ENCODE measurements at regions not wholly inside any gene's neighbourhood (a gene's known extent, or its start where the extent isn't known, plus 50 kb on each side); places are given as distances from the start of the nearest gene placed in this dataset.

DNA sequence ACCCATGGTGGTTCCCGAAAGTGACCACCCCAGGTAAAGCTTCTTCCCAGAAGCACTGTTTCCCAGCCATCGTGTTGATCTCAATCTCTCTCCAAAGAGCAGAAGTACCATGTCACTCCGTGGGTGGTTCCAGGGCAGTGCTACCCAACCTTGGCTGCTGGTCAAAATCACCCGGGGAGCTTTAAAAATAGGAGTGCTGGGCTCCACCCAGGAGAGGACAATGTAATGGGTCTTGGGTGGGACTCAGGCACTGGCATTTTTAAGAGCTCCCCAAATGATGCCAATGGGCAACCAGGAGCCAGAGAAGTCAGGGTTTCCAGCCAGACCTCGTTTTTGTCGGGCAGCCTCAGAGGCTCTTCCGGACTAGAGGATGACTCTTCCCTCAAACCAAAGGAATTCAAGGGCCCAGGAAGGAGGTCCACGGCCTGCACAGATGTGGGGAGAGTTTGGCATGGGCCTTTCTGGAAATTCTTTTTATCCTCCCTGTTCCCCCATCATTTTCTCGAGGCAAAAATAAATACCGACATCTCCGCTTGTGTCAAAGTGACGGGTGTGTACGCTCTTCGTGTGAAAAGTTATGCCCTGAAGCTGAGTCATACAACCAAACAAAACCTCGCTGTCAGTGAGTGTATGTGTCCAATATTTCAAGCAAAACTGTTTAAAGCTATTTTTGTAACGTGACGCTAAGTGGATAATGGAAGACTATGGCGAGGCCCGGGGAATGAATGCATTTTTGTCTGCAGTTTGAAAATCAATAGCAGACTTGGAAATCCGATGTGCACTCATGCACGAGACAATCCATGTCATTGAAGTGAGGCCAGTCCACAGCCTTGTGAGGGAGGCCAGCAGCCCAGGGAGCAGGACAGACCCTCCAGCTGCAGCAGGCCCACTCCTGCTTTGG lies 364.1 kb downstream of the FOXL1 start:
- Histone ChIP-seq H3K4me1 (ENCODE audit: control insufficient read depth in 2 of 2, insufficient read depth in 2 of 2, low read length in 2 of 2) (no peaks in the 10 kb centered on the region), H3K4me3 (ENCODE audit: low read length in 2 of 2) (no peak overlapping the region), H3K27ac (ENCODE audit: low read depth in 2 of 2, low read length in 2 of 2) (no peak overlapping the region), H3K9me3 (ENCODE audit: control insufficient read depth in 2 of 2, low read length in 2 of 2) (peaks cover 2 to 5% of the 10 kb centered on the region in 2 donors), H3K27me3 (ENCODE audit: control insufficient read depth in 2 of 2, insufficient read depth in 2 of 2, low read length in 2 of 2) (no peaks in the 10 kb centered on the region), H3K9ac (ENCODE audit: low read depth in 1 of 2, low read length in 2 of 2) (no peak overlapping the region), H3K36me3 (ENCODE audit: control insufficient read depth in 2 of 2, insufficient read depth in 2 of 2, low read length in 2 of 2) (no peaks in the 10 kb centered on the region)

DNA sequence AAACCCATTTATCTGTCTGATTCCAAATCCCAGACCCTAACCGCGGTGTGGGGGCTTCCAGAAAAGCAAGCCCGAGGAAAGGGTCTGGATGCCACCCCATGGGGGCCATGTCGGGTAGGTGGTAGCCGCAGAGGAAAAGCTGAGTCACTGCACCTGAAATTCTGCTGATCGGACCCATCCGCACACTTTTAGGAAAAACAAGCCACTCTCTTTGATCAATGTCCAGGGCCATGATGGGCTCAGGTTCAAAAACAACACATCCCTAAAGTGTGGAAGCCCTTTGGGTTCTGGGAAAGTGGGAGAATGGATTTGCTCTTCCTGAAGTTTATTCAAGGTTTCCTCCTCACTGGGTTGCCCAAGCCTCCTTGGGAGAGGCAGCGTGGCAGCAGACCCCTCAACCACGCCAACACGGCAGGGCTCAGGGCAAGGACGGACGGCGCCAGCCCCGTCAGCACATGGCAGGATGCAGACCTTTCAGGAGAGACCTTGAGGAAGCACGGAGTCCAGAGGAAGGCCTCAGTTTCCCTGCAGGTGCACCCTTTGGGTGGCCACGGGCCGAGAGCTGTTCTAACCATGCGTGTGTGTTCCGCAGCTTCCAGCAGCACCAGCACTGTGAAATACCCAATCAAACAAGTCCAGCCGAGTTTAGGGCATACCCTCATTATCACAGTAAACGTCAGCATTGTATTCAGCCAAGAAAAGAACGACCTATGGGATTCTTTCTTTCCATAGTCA lies 367.0 kb downstream of the FOXL1 start:
- Histone ChIP-seq H3K4me3 (ENCODE audit: low read length in 2 of 2) (no peak overlapping the region), H3K4me1 (ENCODE audit: control insufficient read depth in 2 of 2, insufficient read depth in 2 of 2, low read length in 2 of 2) (no peaks in the 10 kb centered on the region), H3K36me3 (ENCODE audit: control insufficient read depth in 2 of 2, insufficient read depth in 2 of 2, low read length in 2 of 2) (no peaks in the 10 kb centered on the region), H3K27me3 (ENCODE audit: control insufficient read depth in 2 of 2, insufficient read depth in 2 of 2, low read length in 2 of 2) (peaks cover 0 to 2% of the 10 kb centered on the region in 2 donors), H3K27ac (ENCODE audit: low read depth in 2 of 2, low read length in 2 of 2) (no peak overlapping the region), H3K9me3 (ENCODE audit: control insufficient read depth in 2 of 2, low read length in 2 of 2) (peaks cover 0 to 2% of the 10 kb centered on the region in 2 donors), H3K9ac (ENCODE audit: low read depth in 1 of 2, low read length in 2 of 2) (no peak overlapping the region)

DNA sequence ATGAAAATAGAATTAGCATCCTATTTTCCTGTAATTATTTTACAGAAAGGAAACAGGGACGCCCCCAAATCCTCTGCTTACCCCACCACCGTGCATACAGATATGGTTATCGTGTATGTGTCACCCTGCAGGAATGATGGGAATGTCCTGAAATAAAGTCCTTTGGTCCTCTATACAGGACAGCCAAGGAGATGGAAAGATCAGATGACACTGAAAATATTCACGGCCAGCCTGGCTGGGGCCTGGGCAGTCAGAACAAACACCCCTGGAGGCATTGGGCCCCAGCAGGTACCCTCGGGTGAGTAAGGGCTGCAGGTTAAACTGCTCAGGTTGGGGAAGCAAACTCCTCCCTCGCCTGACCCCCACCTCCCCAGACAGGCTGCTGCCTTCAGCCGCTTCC lies 368.0 kb downstream of the FOXL1 start:
- peaks cover 0 to 2% of the 10 kb centered on the region in 2 donors for H3K27me3 ChIP-seq (ENCODE audit: control insufficient read depth in 2 of 2, insufficient read depth in 2 of 2, low read length in 2 of 2)

DNA sequence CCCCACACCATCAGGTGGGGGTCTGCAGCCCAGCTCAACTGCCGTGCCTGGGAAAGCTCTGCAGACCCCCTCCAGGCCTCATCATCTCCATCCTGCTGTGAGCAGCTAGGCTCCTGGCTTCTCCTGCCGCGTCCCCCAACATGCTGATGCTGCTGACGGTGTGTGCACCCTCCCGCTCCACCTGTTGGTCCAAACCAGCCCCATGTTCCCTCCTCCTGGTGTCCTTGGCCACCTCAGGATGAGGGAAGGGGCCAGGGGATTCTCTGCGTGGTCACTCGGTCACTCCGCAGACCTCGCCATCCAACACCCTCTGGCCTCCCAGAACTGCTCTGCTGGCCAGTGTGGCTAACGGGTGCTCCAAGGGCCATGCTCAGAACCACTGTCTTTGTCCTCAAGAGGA lies 368.6 kb downstream of the FOXL1 start:
- no peak overlapping the region for H3K9ac ChIP-seq (ENCODE audit: low read depth in 1 of 2, low read length in 2 of 2)
- no peak overlapping the region for H3K4me3 ChIP-seq (ENCODE audit: low read length in 2 of 2)
- no peaks in the 10 kb centered on the region for H3K4me1 ChIP-seq (ENCODE audit: control insufficient read depth in 2 of 2, insufficient read depth in 2 of 2, low read length in 2 of 2)
- H3K27me3 ChIP-seq (ENCODE audit: control insufficient read depth in 2 of 2, insufficient read depth in 2 of 2, low read length in 2 of 2) = peaks cover 0 to 2% of the 10 kb centered on the region in 2 donors
- H3K9me3 ChIP-seq (ENCODE audit: control insufficient read depth in 2 of 2, low read length in 2 of 2) = no peaks in the 10 kb centered on the region
- no peaks in the 10 kb centered on the region for H3K36me3 ChIP-seq (ENCODE audit: control insufficient read depth in 2 of 2, insufficient read depth in 2 of 2, low read length in 2 of 2)
- no peak overlapping the region for H3K27ac ChIP-seq (ENCODE audit: low read depth in 2 of 2, low read length in 2 of 2)

More for the DNA sequence above, 368.0 kb downstream of the FOXL1 start:
- H3K9me3 ChIP-seq (ENCODE audit: control insufficient read depth in 2 of 2, low read length in 2 of 2) = no peaks in the 10 kb centered on the region
- H3K4me1 ChIP-seq (ENCODE audit: control insufficient read depth in 2 of 2, insufficient read depth in 2 of 2, low read length in 2 of 2) = no peaks in the 10 kb centered on the region
- no peaks in the 10 kb centered on the region for H3K36me3 ChIP-seq (ENCODE audit: control insufficient read depth in 2 of 2, insufficient read depth in 2 of 2, low read length in 2 of 2)
- H3K4me3 ChIP-seq (ENCODE audit: low read length in 2 of 2) = no peak overlapping the region
- no peak overlapping the region for H3K9ac ChIP-seq (ENCODE audit: low read depth in 1 of 2, low read length in 2 of 2)
- H3K27ac ChIP-seq (ENCODE audit: low read depth in 2 of 2, low read length in 2 of 2) = no peak overlapping the region

DNA sequence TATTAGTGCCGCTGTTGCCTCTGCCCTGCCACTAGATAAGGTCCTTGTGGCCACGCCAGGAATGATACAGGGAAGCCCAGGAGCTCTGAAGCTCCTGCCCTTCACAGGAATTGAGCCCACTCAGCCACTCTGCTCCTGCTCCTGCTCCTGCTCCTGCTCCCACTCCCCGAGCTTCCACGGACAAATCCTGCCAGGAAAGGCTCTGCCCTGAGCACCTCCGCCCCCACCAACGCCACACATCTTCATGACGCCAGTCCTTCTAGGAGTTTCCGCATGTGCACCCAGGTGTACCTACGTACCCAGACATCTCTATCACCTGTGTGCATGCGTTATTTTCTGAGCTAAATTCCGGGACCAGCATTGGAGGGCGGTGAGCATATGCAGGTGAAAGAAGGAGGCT lies 369.1 kb downstream of the C16orf95 start:
- Histone ChIP-seq H3K27me3 (ENCODE audit: control insufficient read depth in 2 of 2, insufficient read depth in 2 of 2, low read length in 2 of 2) (peaks cover 0 to 2% of the 10 kb centered on the region in 2 donors), H3K9ac (ENCODE audit: low read depth in 1 of 2, low read length in 2 of 2) (no peak overlapping the region), H3K27ac (ENCODE audit: low read depth in 2 of 2, low read length in 2 of 2) (no peak overlapping the region), H3K36me3 (ENCODE audit: control insufficient read depth in 2 of 2, insufficient read depth in 2 of 2, low read length in 2 of 2) (no peaks in the 10 kb centered on the region), H3K9me3 (ENCODE audit: control insufficient read depth in 2 of 2, low read length in 2 of 2) (no peaks in the 10 kb centered on the region), H3K4me1 (ENCODE audit: control insufficient read depth in 2 of 2, insufficient read depth in 2 of 2, low read length in 2 of 2) (no peaks in the 10 kb centered on the region), H3K4me3 (ENCODE audit: low read length in 2 of 2) (no peak overlapping the region)

DNA sequence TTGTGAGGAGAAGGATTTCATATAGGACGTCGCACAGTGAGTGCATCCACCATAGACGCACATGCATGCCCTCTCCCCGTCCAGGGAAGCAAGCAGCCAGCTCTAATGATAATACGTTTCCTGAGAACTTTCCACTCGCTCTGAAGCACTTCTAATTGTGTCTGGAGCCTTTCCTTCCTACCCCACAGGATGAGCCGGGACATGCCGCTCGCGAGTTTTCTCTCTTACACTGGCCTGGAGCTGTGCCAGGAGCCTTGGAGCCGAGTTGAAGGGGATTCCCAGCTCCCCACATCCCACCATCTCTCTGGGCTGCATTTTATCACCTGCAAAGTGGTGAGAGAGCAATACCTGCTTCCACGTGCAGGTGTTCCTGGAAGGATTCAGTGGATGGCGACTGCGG lies 368.1 kb downstream of the C16orf95 start:
- Histone ChIP-seq H3K36me3 (ENCODE audit: control insufficient read depth in 2 of 2, insufficient read depth in 2 of 2, low read length in 2 of 2) (no peaks in the 10 kb centered on the region), H3K9ac (ENCODE audit: low read depth in 1 of 2, low read length in 2 of 2) (no peak overlapping the region), H3K9me3 (ENCODE audit: control insufficient read depth in 2 of 2, low read length in 2 of 2) (no peaks in the 10 kb centered on the region), H3K4me3 (ENCODE audit: low read length in 2 of 2) (no peak overlapping the region), H3K27me3 (ENCODE audit: control insufficient read depth in 2 of 2, insufficient read depth in 2 of 2, low read length in 2 of 2) (peaks cover 0 to 2% of the 10 kb centered on the region in 2 donors), H3K27ac (ENCODE audit: low read depth in 2 of 2, low read length in 2 of 2) (no peak overlapping the region), H3K4me1 (ENCODE audit: control insufficient read depth in 2 of 2, insufficient read depth in 2 of 2, low read length in 2 of 2) (no peaks in the 10 kb centered on the region)

DNA sequence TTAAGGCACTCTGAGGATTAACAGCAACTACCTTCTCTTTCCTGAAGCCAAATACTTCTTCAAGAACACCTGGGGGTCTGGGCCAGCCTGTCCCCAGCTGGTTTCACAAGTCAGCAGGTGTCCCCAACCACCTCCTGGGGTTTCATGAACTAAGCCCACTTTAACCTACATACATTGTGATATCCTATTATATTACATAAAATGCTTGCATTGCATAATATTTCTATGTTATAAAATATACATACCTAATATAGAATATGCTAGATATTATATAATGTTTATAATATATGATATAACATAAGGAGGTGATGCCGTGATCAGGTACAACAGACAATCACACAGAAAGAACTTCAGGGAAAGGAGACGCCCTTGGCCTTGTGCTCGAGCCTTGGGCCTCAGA lies 367.6 kb downstream of the C16orf95 start:
- H3K27ac ChIP-seq (ENCODE audit: low read depth in 2 of 2, low read length in 2 of 2) = no peak overlapping the region
- no peaks in the 10 kb centered on the region for H3K36me3 ChIP-seq (ENCODE audit: control insufficient read depth in 2 of 2, insufficient read depth in 2 of 2, low read length in 2 of 2)
- peaks cover 0 to 2% of the 10 kb centered on the region in 2 donors for H3K27me3 ChIP-seq (ENCODE audit: control insufficient read depth in 2 of 2, insufficient read depth in 2 of 2, low read length in 2 of 2)
- H3K9ac ChIP-seq (ENCODE audit: low read depth in 1 of 2, low read length in 2 of 2) = no peak overlapping the region
- H3K4me3 ChIP-seq (ENCODE audit: low read length in 2 of 2) = no peak overlapping the region
- H3K4me1 ChIP-seq (ENCODE audit: control insufficient read depth in 2 of 2, insufficient read depth in 2 of 2, low read length in 2 of 2) = no peaks in the 10 kb centered on the region
- no peaks in the 10 kb centered on the region for H3K9me3 ChIP-seq (ENCODE audit: control insufficient read depth in 2 of 2, low read length in 2 of 2)

DNA sequence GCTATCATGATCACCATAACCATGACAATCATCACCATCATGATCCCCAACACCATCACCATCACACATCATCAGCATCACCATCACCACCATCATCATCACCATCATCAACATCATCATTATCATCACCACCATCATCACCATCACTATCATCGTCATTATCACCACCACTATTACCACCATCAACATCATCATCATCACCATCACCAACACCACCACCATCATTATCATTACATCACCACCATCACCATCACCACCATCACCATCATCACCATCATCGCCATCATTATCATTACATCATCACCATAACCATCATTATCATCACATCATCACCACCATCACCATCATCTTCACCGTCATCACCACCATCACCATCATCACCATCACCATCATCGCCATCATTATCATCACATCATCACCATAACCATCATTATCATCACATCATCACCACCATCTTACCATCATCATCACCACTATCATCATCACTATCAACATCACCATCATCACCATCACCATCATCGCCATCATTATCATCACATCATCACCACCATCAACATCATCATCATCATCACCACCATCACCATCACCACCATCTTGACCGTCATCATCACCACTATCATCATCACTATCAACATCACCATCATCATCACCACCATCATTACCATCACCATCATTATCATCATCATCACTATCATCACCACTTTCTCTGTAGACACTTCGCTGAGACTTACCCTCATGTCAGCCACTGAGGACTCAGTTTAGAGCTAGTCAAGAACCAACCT lies 366.0 kb downstream of the C16orf95 start:
- H3K9ac ChIP-seq (ENCODE audit: low read depth in 1 of 2, low read length in 2 of 2) = no peak overlapping the region
- H3K9me3 ChIP-seq (ENCODE audit: control insufficient read depth in 2 of 2, low read length in 2 of 2) = no peaks in the 10 kb centered on the region
- no peak overlapping the region for H3K27ac ChIP-seq (ENCODE audit: low read depth in 2 of 2, low read length in 2 of 2)
- no peak overlapping the region for H3K4me3 ChIP-seq (ENCODE audit: low read length in 2 of 2)
- no peaks in the 10 kb centered on the region for H3K36me3 ChIP-seq (ENCODE audit: control insufficient read depth in 2 of 2, insufficient read depth in 2 of 2, low read length in 2 of 2)
- no peaks in the 10 kb centered on the region for H3K4me1 ChIP-seq (ENCODE audit: control insufficient read depth in 2 of 2, insufficient read depth in 2 of 2, low read length in 2 of 2)
- H3K27me3 ChIP-seq (ENCODE audit: control insufficient read depth in 2 of 2, insufficient read depth in 2 of 2, low read length in 2 of 2) = peaks cover 0 to 2% of the 10 kb centered on the region in 2 donors

DNA sequence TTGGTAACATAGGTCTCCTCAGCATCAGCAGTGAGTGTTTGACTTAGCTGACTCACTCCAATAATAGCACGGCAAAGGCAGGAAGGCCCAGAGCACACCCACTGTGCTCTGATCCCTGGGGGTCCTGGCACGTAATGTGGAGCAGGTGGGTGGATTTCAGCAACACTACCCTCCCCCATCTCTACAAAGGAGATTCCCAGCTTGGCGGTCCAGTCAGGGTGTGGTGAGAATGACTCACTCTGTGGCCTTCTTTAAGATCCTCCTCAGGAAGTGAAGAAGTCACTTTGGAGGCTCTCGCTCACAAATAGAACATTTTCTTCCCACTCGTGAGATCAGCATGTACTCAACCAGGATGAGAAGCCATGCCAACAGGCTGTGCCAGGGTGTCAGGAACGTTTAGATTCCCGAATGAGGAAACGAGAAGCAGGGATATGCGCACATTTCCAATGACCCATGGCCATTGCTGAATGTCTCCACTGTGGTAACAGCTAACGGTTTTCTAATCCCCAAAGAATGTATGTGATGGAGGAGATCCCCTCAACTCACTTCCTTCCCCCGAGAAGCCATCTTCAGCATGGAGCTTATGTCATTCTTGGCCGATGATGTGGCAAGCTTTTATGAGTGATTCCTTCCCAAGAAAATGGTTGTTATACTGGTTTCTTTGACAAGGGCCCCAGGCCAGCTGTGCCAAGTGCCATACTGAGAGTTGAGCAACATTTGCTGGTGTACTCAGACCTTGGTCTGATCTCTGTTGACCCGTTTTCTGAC lies 365.2 kb downstream of the C16orf95 start:
- Histone ChIP-seq H3K27me3 (ENCODE audit: control insufficient read depth in 2 of 2, insufficient read depth in 2 of 2, low read length in 2 of 2) (peaks cover 0 to 2% of the 10 kb centered on the region in 2 donors), H3K4me3 (ENCODE audit: low read length in 2 of 2) (no peak overlapping the region), H3K27ac (ENCODE audit: low read depth in 2 of 2, low read length in 2 of 2) (no peak overlapping the region), H3K9ac (ENCODE audit: low read depth in 1 of 2, low read length in 2 of 2) (no peak overlapping the region), H3K4me1 (ENCODE audit: control insufficient read depth in 2 of 2, insufficient read depth in 2 of 2, low read length in 2 of 2) (no peaks in the 10 kb centered on the region), H3K36me3 (ENCODE audit: control insufficient read depth in 2 of 2, insufficient read depth in 2 of 2, low read length in 2 of 2) (no peaks in the 10 kb centered on the region), H3K9me3 (ENCODE audit: control insufficient read depth in 2 of 2, low read length in 2 of 2) (no peaks in the 10 kb centered on the region)
